Thymus (tissue), 11 donors: ENCODE measurements at regions not wholly inside any gene's neighbourhood (a gene's known extent, or its start where the extent isn't known, plus 50 kb on each side); places are given as distances from the start of the nearest gene placed in this dataset.
A peak's percentile ranks its signal among the peaks of the same experiment; 100 is the strongest.

Experiments
- DNase-seq, 9 donors: peaks; one replicate each; pipeline ENCODE4 v3.0.0-alpha.2; 2013; ENCODE audit warnings: low spot score in 9 of 9, low read depth in 6 of 9, missing footprints in 1 of 9
- H3K27ac ChIP-seq, 2 donors: one replicate each; pipeline ENCODE4 v1.5.1; 2013; ENCODE audit warnings: control low read depth in 1 of 2, low read depth in 1 of 2, low read length in 1 of 2, mild to moderate bottlenecking in 1 of 2, moderate library complexity in 1 of 2
- H3K27me3 ChIP-seq, 2 donors: one replicate each; pipeline ENCODE4 v1.5.1; 2013; ENCODE audit warnings: low read length in 1 of 2; ENCODE audit not compliant: control insufficient read depth in 2 of 2, insufficient read depth in 1 of 2
- H3K36me3 ChIP-seq, 2 donors: one replicate each; pipeline ENCODE4 v1.5.1; 2013; ENCODE audit warnings: low read length in 1 of 2, mild to moderate bottlenecking in 1 of 2, moderate library complexity in 1 of 2; ENCODE audit not compliant: control insufficient read depth in 2 of 2, insufficient read depth in 2 of 2
- H3K4me1 ChIP-seq, 2 donors: one replicate each; pipeline ENCODE4 v1.5.1; 2013; ENCODE audit warnings: low read length in 2 of 2; ENCODE audit not compliant: control insufficient read depth in 2 of 2, insufficient read depth in 2 of 2
- H3K4me3 ChIP-seq, 2 donors: one replicate each; pipeline ENCODE4 v1.5.1; 2013; ENCODE audit warnings: low read length in 2 of 2, control low read depth in 1 of 2, mild to moderate bottlenecking in 1 of 2
- H3K9me3 ChIP-seq, 2 donors: one replicate each; pipeline ENCODE4 v1.5.1; 2013; ENCODE audit warnings: low read length in 1 of 2, mild to moderate bottlenecking in 1 of 2; ENCODE audit not compliant: control insufficient read depth in 2 of 2, insufficient read depth in 1 of 2
- WGBS: extraction: QIAGEN DNeasy Blood & Tissue Kit; methylation state at CpG from one replicate; pipeline ENCODE4 v1.1.7; 2013; 5-methylcytosine and 5-hydroxymethylcytosine counted together
- donor health status: healthy.

DNA sequence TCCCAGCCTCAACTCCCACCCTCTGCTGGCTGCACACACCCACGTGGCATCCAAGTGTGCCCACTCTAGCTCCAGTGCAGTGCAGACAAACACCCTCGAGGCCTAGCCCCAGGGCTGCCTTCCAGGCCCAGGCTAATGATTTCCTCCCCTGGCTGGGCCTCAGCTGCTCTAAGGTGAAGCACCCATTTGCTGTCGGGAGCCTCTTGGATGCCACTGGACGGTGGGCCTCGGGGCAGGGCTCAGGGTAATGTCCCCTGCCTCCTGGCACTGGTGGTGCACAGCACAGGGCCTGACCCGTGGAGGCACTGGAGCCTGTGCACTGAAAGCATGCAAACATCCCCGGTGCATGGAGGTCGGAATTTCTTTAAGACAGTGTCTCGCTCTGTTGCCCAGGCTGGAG is 635.2 kb downstream of the TBC1D22A start:
- DNase-seq, result no peak
- no peaks in the 10 kb centered on the region for H3K9me3 ChIP-seq
- no peaks in the 10 kb centered on the region for H3K27me3 ChIP-seq
- H3K4me1 ChIP-seq, result peaks cover 0 to 3% of the 10 kb centered on the region in 2 donors
- no peak overlapping the region for H3K27ac ChIP-seq
- H3K36me3 ChIP-seq, result no peaks in the 10 kb centered on the region
- WGBS, result 87% methylated on average over 9 of the region's 9 CpGs
- H3K4me3 ChIP-seq, result no peak overlapping the region

GRCh38 chr22:47396515-47396914 is 634.1 kb downstream of the TBC1D22A start:
- no peaks in the 10 kb centered on the region for H3K9me3 ChIP-seq
- no peaks in the 10 kb centered on the region for H3K36me3 ChIP-seq
- WGBS, result 89% methylated on average over 12 of the region's 12 CpGs
- peaks cover 0 to 3% of the 10 kb centered on the region in 2 donors for H3K4me1 ChIP-seq
- no peak for DNase-seq
- no peak overlapping the region for H3K27ac ChIP-seq
- H3K4me3 ChIP-seq, result no peak overlapping the region
- H3K27me3 ChIP-seq, result no peaks in the 10 kb centered on the region

- Histone ChIP-seq H3K27ac (no peak overlapping the region), H3K27me3 (no peaks in the 10 kb centered on the region), H3K9me3 (no peaks in the 10 kb centered on the region), H3K4me1 (peaks cover 0 to 3% of the 10 kb centered on the region in 2 donors), H3K36me3 (no peaks in the 10 kb centered on the region), H3K4me3 (no peak overlapping the region)
- WGBS, result 97% methylated on average over 12 of the region's 12 CpGs
- no peak for DNase-seq
These were observed 633.7 kb downstream of the TBC1D22A start for GRCh38 chr22:47396105-47396504.

GRCh38 chr22:47395481-47395880 is 633.0 kb downstream of the TBC1D22A start:
- H3K27ac ChIP-seq, result no peak overlapping the region
- no peaks in the 10 kb centered on the region for H3K27me3 ChIP-seq
- DNase-seq, result peak in 1 of 9 donors; percentile 10
- peaks cover 0 to 3% of the 10 kb centered on the region in 2 donors for H3K4me1 ChIP-seq
- WGBS, result 59% methylated on average over 8 of the region's 8 CpGs
- H3K36me3 ChIP-seq, result no peaks in the 10 kb centered on the region
- H3K4me3 ChIP-seq, result no peak overlapping the region
- no peaks in the 10 kb centered on the region for H3K9me3 ChIP-seq

GRCh38 chr22:47394504-47395440 is 632.3 kb downstream of the TBC1D22A start:
- Histone ChIP-seq H3K4me1 (peaks cover 0 to 3% of the 10 kb centered on the region in 2 donors), H3K27me3 (no peaks in the 10 kb centered on the region), H3K4me3 (no peak overlapping the region), H3K36me3 (no peaks in the 10 kb centered on the region), H3K27ac (no peak overlapping the region), H3K9me3 (no peaks in the 10 kb centered on the region)
- 85% methylated on average over 12 of the region's 12 CpGs for WGBS
- DNase-seq, result no peak

DNA sequence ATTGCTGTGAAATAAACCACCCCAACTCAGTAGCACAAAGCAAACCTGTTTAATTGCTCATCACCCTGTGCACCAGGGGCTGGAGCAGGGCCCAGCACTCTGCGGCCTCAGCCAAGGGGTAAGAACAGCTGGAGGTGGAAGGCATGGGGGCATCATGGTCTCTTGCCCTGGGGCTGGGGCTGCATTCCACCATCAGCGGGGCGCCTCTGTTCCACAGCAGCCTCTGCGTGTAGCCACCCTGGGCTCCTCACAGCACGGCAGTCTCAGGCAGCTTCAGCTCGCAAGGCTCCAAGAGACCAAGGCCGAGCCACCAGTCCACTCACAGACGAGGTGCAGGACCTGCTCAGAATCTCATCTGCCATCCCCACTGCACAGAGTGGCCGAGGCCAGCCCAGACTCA is 630.7 kb downstream of the TBC1D22A start:
- 93% methylated on average over 9 of the region's 9 CpGs for WGBS
- H3K9me3 ChIP-seq, result no peaks in the 10 kb centered on the region
- H3K27me3 ChIP-seq, result no peaks in the 10 kb centered on the region
- no peak overlapping the region for H3K27ac ChIP-seq
- H3K4me3 ChIP-seq, result no peak overlapping the region
- DNase-seq, result no peak
- no peaks in the 10 kb centered on the region for H3K36me3 ChIP-seq
- peaks cover 0 to 3% of the 10 kb centered on the region in 2 donors for H3K4me1 ChIP-seq

DNA sequence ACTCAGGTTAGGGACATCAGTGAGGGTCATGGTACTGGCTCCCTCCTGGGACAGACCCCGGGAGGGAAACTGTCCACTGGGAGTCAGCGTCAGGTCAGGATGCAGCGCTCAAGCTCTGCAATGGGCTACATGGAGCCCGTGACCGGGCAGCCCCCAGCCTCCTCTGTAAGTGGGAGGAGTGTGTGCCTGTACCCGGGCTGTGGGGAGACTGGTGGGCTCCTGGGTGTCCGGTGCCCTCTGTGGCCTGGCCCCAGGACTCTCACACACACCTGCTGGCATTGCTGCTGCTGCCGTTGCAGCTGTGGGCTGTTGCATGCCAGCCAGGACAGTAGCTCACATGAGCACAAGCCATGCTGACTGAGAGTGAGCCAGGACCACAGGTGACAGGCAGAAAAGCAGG is 630.3 kb downstream of the TBC1D22A start:
- no peak for DNase-seq
- Histone ChIP-seq H3K4me1 (peaks cover 0 to 3% of the 10 kb centered on the region in 2 donors), H3K36me3 (no peaks in the 10 kb centered on the region), H3K27ac (no peak overlapping the region), H3K4me3 (no peak overlapping the region), H3K9me3 (no peaks in the 10 kb centered on the region), H3K27me3 (no peaks in the 10 kb centered on the region)
- WGBS, result 95% methylated on average over 8 of the region's 8 CpGs

GRCh38 chr22:47392054-47392347 is 629.6 kb downstream of the TBC1D22A start:
- DNase-seq, result no peak
- no peaks in the 10 kb centered on the region for H3K36me3 ChIP-seq
- H3K9me3 ChIP-seq, result no peaks in the 10 kb centered on the region
- H3K27ac ChIP-seq, result no peak overlapping the region
- peaks cover 0 to 3% of the 10 kb centered on the region in 2 donors for H3K4me1 ChIP-seq
- no peaks in the 10 kb centered on the region for H3K27me3 ChIP-seq
- H3K4me3 ChIP-seq, result no peak overlapping the region
- WGBS, result 87% methylated on average over 11 of the region's 11 CpGs

DNA sequence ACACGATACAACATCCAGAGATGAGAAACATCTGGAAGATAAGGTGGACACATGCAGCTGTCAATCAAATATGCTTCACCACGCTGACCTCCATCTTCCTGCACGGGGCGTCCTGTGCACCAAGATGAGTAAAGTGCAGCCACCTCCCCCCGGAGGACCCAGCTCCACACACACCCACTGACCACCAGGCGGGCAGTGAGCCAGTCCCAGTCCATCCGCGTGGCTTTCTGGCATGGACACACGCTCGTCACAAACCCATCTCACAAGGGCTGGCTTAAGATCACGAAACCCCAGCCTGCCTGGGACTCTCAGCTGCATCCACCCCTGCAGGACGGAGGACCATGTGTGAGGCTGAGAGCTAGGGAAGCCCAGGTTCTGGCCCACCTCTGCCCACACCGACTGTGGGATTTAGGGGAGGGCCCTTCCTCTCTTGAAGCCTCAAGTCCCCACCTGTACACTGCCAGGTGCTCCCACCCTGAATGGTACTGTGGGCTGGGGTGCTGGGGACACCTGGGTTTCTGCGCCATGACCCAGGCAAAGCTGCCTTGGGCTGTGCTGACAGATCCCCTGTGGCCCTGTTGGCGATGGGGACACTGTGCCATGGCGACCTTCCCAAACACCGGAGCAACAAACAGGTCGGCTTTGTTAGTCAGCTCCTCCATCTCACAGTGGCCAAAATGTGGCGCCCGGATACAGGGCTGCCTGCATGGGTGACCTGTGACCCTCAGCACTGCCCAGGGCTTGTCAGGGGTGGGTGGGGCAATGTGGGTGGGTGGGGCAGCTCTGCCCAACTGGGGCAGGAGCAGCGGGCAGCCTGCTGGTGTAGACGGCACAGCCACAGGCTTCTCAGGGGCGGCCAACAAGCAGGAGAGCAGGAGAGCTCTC is 629.0 kb downstream of the TBC1D22A start:
- H3K27ac ChIP-seq, result no peak overlapping the region
- no peaks in the 10 kb centered on the region for H3K27me3 ChIP-seq
- H3K4me3 ChIP-seq, result no peak overlapping the region
- H3K9me3 ChIP-seq, result no peaks in the 10 kb centered on the region
- H3K36me3 ChIP-seq, result no peaks in the 10 kb centered on the region
- DNase-seq, result no peak
- WGBS, result 88% methylated on average over 23 of the region's 23 CpGs
- peaks cover 0 to 3% of the 10 kb centered on the region in 2 donors for H3K4me1 ChIP-seq
